Central memory CD8-positive, alpha-beta T cell (primary cell): ENCODE measurements at regions not wholly inside any gene's neighbourhood (a gene's known extent, or its start where the extent isn't known, plus 50 kb on each side); places are given as distances from the start of the nearest gene placed in this dataset.
"Not testable (repeated sequence)": the region's sequence is repeated elsewhere in the genome, so short reads cannot be mapped to it uniquely, and the experiment has no call there.

Source experiments
- ATAC-seq: fragments of 150-1000 bp; cut with Tn5 transposase; replicated peaks from 2 replicates; pipeline ENCODE4 v1.10.0; 2022; ENCODE audit warnings: mild to moderate bottlenecking, moderate FRiP score, moderate number of reproducible peaks; ENCODE audit not compliant: poor library complexity, severe bottlenecking; ENCODE audit errors: extremely low read depth
- DNase-seq, 2 donors: peaks; one replicate each; pipeline ENCODE4 v3.0.0; 2021; ENCODE audit warnings: low spot score in 2 of 2
- H3K27ac Mint-ChIP-seq: one replicate; pipeline ENCODE4 v1.8.0; 2022; ENCODE audit warnings: low read depth, mild to moderate bottlenecking, moderate library complexity, mixed read lengths
- H3K27me3 Mint-ChIP-seq: one replicate; pipeline ENCODE4 v1.8.0; 2022; ENCODE audit warnings: mixed read lengths
- H3K36me3 Mint-ChIP-seq: one replicate; pipeline ENCODE4 v1.8.0; 2022; ENCODE audit warnings: mild to moderate bottlenecking, moderate library complexity, mixed read lengths; ENCODE audit not compliant: insufficient read depth
- H3K4me1 Mint-ChIP-seq: one replicate; pipeline ENCODE4 v1.8.0; 2022; ENCODE audit warnings: mixed read lengths
- H3K4me3 Mint-ChIP-seq: one replicate; pipeline ENCODE4 v1.8.0; 2022; ENCODE audit warnings: mild to moderate bottlenecking, moderate library complexity, mixed read lengths
- H3K9me3 Mint-ChIP-seq: one replicate; pipeline ENCODE4 v1.8.0; 2022; ENCODE audit warnings: mixed read lengths

GRCh38 chr11:10969387-10969786 lies 111.5 kb upstream of the ZBED5 start:
- Mint-ChIP-seq H3K36me3 (no peaks in the 10 kb centered on the region), H3K27me3 (peaks cover 7% of the 10 kb centered on the region), H3K9me3 (no peaks in the 10 kb centered on the region), H3K27ac (no peak overlapping the region), H3K4me1 (no peaks in the 10 kb centered on the region), H3K4me3 (no peak overlapping the region)
- no peak for ATAC-seq
- DNase-seq, result no peak

GRCh38 chr11:10956884-10957283 lies 99.0 kb upstream of the ZBED5 start:
- Mint-ChIP-seq H3K27me3 (peaks cover 89% of the 10 kb centered on the region), H3K9me3 (peaks cover 11% of the 10 kb centered on the region)
- H3K4me1 Mint-ChIP-seq, H3K4me3 Mint-ChIP-seq, H3K36me3 Mint-ChIP-seq, DNase-seq, ATAC-seq, H3K27ac Mint-ChIP-seq: not testable (repeated sequence)

GRCh38 chr11:10955616-10956015 lies 97.8 kb upstream of the ZBED5 start:
- Mint-ChIP-seq H3K27ac (no peak overlapping the region), H3K27me3 (peaks cover 90% of the 10 kb centered on the region), H3K4me1 (no peaks in the 10 kb centered on the region), H3K36me3 (no peaks in the 10 kb centered on the region), H3K9me3 (peaks cover 11% of the 10 kb centered on the region), H3K4me3 (no peak overlapping the region)
- ATAC-seq (no peak), DNase-seq (no peak)

- no peak overlapping the region for H3K27ac Mint-ChIP-seq
- peaks cover 7% of the 10 kb centered on the region for H3K9me3 Mint-ChIP-seq
- H3K27me3 Mint-ChIP-seq, result peaks cover 90% of the 10 kb centered on the region
- no peaks in the 10 kb centered on the region for H3K36me3 Mint-ChIP-seq
- no peak for DNase-seq
- H3K4me1 Mint-ChIP-seq, result no peaks in the 10 kb centered on the region
- no peak for ATAC-seq
- no peak overlapping the region for H3K4me3 Mint-ChIP-seq
Observed at GRCh38 chr11:10954184-10954583, 96.3 kb upstream of the ZBED5 start.

GRCh38 chr11:10952872-10953271 lies 95.0 kb upstream of the ZBED5 start:
- Mint-ChIP-seq H3K36me3 (no peaks in the 10 kb centered on the region), H3K27ac (no peak overlapping the region), H3K9me3 (peaks cover 5% of the 10 kb centered on the region), H3K4me3 (no peak overlapping the region), H3K4me1 (no peaks in the 10 kb centered on the region), H3K27me3 (peaks cover 90% of the 10 kb centered on the region)
- DNase-seq (no peak), ATAC-seq (no peak)

GRCh38 chr11:10947935-10948334 lies 90.1 kb upstream of the ZBED5 start:
- not testable (repeated sequence) for H3K27ac Mint-ChIP-seq

GRCh38 chr11:10946072-10946471 lies 88.2 kb upstream of the ZBED5 start:
- Mint-ChIP-seq H3K9me3 (no peaks in the 10 kb centered on the region), H3K4me1 (no peaks in the 10 kb centered on the region), H3K27me3 (peaks cover 48% of the 10 kb centered on the region), H3K36me3 (peaks cover 2% of the 10 kb centered on the region), H3K27ac (no peak overlapping the region), H3K4me3 (no peak overlapping the region)
- DNase-seq (no peak), ATAC-seq (no peak)

More at GRCh38 chr11:10947935-10948334, 90.1 kb upstream of the ZBED5 start:
- H3K4me1 Mint-ChIP-seq, DNase-seq, H3K36me3 Mint-ChIP-seq, H3K9me3 Mint-ChIP-seq, H3K4me3 Mint-ChIP-seq, ATAC-seq: not testable (repeated sequence)
- peaks cover 62% of the 10 kb centered on the region for H3K27me3 Mint-ChIP-seq

- no peak overlapping the region for H3K4me3 Mint-ChIP-seq
- no peak overlapping the region for H3K27ac Mint-ChIP-seq
- H3K27me3 Mint-ChIP-seq, result peaks cover 39% of the 10 kb centered on the region
- no peaks in the 10 kb centered on the region for H3K9me3 Mint-ChIP-seq
- DNase-seq (no peak), ATAC-seq (no peak)
- H3K36me3 Mint-ChIP-seq, result peaks cover 2% of the 10 kb centered on the region
- H3K4me1 Mint-ChIP-seq, result no peaks in the 10 kb centered on the region
Observed at GRCh38 chr11:10945196-10945595, 87.3 kb upstream of the ZBED5 start.

- Mint-ChIP-seq H3K4me3 (no peak overlapping the region), H3K4me1 (no peaks in the 10 kb centered on the region), H3K27me3 (peaks cover 26% of the 10 kb centered on the region), H3K36me3 (peaks cover 2% of the 10 kb centered on the region), H3K27ac (no peak overlapping the region), H3K9me3 (no peaks in the 10 kb centered on the region)
- DNase-seq (no peak), ATAC-seq (no peak)
Observed at GRCh38 chr11:10943968-10944367, 86.1 kb upstream of the ZBED5 start.

- DNase-seq, result no peak
- H3K4me3 Mint-ChIP-seq, result no peak overlapping the region
Observed at GRCh38 chr11:10942620-10943019, 84.8 kb upstream of the ZBED5 start.

GRCh38 chr11:10941871-10942270 lies 84.0 kb upstream of the ZBED5 start:
- DNase-seq, result no peak
- H3K36me3 Mint-ChIP-seq, result peaks cover 2% of the 10 kb centered on the region
- no peak overlapping the region for H3K27ac Mint-ChIP-seq
- H3K4me1 Mint-ChIP-seq, result no peaks in the 10 kb centered on the region
- no peaks in the 10 kb centered on the region for H3K9me3 Mint-ChIP-seq
- no peak overlapping the region for H3K4me3 Mint-ChIP-seq
- H3K27me3 Mint-ChIP-seq, result peaks cover 6% of the 10 kb centered on the region
- ATAC-seq, result no peak

More at GRCh38 chr11:10942620-10943019, 84.8 kb upstream of the ZBED5 start:
- Mint-ChIP-seq H3K36me3 (peaks cover 2% of the 10 kb centered on the region), H3K9me3 (no peaks in the 10 kb centered on the region), H3K4me1 (no peaks in the 10 kb centered on the region), H3K27me3 (peaks cover 13% of the 10 kb centered on the region), H3K27ac (no peak overlapping the region)
- no peak for ATAC-seq

- DNase-seq (no peak), ATAC-seq (no peak)
- Mint-ChIP-seq H3K27ac (no peak overlapping the region), H3K4me1 (no peaks in the 10 kb centered on the region), H3K36me3 (no peaks in the 10 kb centered on the region), H3K4me3 (no peak overlapping the region), H3K9me3 (no peaks in the 10 kb centered on the region), H3K27me3 (peaks cover under 1% of the 10 kb centered on the region)
Observed at GRCh38 chr11:10941414-10941813, 83.6 kb upstream of the ZBED5 start.

GRCh38 chr11:10938650-10939387 lies 81.0 kb upstream of the ZBED5 start:
- Mint-ChIP-seq H3K36me3 (no peaks in the 10 kb centered on the region), H3K4me3 (no peak overlapping the region), H3K27ac (no peak overlapping the region), H3K27me3 (peaks cover 16% of the 10 kb centered on the region), H3K9me3 (no peaks in the 10 kb centered on the region), H3K4me1 (peaks cover 5% of the 10 kb centered on the region)
- no peak for ATAC-seq
- no peak for DNase-seq
